ENCODE measurements at regions not wholly inside any gene's neighbourhood (a gene's known extent, or its start where the extent isn't known, plus 50 kb on each side); places are given as distances from the start of the nearest gene placed in this dataset.
"Not testable (repeated sequence)": the region's sequence is repeated elsewhere in the genome, so short reads cannot be mapped to it uniquely, and the experiment has no call there.

- no peak for DNase-seq
These were observed 1490.0 kb upstream of the GBE1 start for GRCh38 chr3:83251490-83251889.

DNA sequence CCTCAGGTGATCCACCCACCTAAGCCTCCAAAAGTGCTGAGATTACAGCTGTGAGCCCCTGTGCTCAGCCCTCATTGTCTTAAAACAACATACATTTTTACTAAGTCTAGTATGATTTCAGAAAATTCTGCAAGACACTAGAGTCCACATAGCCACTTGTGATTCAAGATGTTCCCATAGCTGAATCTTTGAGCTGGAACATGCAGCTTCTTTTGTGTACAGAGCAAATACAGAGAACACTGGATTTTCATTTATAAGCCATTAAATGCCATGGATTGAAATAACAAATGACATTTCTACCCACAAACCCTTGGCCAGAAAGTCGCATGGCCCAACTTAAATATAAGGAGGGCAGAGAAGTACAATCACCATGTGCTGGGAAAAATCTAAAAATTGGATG lies 1489.2 kb upstream of the GBE1 start:
- DNase-seq, result no peak

DNA sequence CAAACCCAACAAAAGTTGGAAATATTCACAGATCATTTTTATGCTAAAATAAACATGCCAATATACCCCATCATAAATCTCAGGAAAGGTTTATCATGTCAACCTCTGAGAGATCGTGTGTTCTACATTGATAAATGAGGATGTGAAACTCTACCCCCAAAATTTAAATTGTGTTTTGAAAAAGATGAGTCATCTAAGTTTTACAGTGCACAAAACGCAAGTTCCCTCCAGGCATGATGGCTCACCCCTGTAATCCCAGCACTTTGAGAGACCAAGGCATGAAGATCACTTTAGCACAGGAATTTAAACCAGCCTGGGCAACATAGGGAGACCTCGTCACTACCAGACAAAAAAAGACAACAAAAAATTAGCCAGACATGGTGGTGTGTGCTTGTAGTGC lies 1487.0 kb upstream of the GBE1 start:
- no peak for DNase-seq

GRCh38 chr3:83235180-83235814 lies 1473.9 kb upstream of the GBE1 start:
- DNase-seq, result no peak

GRCh38 chr3:83233715-83234114 lies 1472.3 kb upstream of the GBE1 start:
- no peak for DNase-seq

DNA sequence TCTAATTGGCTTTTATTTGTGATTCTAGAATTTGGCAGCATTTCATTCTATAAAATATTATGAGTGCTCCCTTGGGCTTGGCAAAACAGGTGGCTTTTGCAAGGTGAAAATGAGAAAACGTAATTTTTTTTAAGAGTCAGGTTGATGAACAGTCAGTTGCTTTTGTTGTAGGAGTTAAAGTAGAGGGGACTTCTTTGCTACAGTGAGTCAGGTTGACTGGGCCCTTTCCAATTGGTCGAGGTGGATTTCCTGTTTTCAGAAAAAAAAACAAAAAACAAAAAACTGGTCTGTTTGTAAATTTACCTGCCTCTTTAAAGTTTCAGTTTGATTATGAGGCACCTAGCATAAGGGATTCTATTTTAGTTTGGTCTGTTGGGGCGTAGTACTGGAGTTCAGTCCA lies 1469.4 kb upstream of the GBE1 start:
- no peak for DNase-seq

GRCh38 chr3:83230376-83230775 lies 1468.9 kb upstream of the GBE1 start:
- DNase-seq, result no peak

DNA sequence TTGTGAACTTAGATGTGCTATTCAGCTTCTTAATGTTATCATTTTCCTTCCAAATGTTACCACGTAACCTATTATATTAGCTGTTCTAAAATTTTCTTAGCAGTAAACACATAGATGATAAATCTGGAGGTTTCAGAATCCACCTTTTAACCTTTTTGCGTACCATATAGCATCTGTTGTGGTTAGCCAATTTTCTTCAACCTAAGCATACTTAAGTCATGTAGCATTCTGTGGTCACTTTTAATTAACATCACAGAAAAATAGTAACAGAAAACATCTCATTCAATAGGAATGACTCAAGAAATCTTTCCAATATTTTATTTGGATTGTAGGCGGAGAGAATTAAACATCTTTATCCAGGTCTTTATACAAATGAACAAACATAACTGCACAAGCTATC lies 1465.3 kb upstream of the GBE1 start:
- no peak for DNase-seq

GRCh38 chr3:83224101-83224868 lies 1462.8 kb upstream of the GBE1 start:
- DNase-seq, result no peak

GRCh38 chr3:83218383-83219200 lies 1457.1 kb upstream of the GBE1 start:
- no peak for DNase-seq

DNA sequence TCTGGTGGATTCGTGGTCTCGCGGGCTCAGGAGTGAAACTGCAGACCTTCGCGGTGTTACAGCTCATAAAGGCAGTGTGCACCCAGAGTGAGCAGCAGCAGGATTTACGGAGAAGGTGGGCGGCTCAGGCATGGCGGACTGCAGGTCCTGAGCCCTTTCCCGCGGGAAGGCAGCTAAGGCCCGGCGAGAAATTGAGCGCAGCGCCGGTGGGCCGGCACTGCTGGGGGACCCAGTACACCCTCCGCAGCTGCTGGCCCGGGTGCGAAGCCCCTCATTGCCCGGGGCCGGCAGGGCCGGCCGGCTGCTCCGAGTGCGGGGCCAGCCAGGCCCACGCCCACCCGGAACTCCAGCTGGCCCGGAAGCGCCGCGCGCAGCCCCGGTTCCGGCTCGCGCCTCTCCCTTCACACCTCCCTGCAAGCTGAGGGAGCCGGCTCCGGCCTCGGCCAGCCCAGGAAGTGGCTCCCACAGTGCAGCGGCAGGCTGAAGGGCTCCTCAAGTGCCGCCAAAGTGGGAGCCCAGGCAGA lies 1456.2 kb upstream of the GBE1 start:
- DNase-seq, result not testable (repeated sequence)

- DNase-seq, result no peak
These were observed 1455.6 kb upstream of the GBE1 start for GRCh38 chr3:83216919-83217594.

DNA sequence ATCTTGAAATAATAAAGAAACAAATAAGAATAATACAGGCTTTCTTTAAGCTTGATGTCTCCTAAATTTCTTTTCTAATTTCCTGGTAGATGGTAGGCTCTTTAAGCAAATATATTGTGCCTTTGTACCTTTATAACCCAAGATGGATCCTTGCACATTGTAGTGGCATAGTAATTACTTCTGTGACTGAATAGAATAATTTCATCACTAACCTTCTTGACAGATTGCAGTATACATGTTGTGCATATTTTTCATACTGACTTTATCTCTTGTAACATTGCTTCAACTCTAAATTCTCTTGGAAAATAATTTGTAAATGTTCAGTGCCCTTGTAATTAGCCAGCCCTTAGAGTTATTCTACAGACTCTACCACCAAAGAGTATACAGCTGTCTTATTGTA lies 1433.8 kb upstream of the GBE1 start:
- no peak for DNase-seq

DNA sequence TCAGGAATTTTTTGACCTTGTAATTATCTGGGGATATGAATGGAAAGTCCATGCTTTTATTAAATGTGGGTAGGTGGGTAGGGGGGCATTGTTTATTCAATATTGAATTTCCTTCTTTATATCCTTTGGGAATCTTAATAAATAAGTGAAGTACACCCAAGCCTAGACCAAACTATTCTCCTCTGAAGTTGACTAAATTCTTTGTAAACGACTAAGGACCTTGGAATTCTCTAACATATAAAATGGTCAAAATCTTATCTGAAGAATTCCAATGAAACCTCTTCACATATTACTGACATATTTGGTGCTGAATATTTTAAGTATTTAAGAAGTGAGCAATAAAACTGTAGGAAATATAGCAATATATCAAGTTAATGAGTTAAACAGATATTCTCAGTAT lies 1432.1 kb upstream of the GBE1 start:
- no peak for DNase-seq

DNA sequence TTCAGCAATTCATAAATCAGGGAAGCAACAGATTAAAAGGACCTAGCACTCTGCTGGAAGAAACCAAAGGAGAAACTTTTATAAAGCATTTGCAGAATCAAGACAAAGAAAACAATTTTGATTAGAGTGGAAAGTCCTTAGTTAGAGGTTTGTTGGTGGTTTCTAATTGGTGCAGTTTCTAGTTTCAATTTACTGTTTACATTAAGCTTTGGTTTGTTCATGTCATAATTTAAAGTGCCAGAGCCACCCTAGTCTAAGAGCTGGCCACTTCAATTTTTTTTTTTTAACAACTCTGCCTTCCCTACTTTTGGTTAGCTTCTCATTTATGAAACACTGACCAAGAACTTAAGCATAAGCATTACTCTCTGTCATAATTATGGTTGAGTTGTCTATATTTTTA lies 1428.2 kb upstream of the GBE1 start:
- no peak for DNase-seq

DNA sequence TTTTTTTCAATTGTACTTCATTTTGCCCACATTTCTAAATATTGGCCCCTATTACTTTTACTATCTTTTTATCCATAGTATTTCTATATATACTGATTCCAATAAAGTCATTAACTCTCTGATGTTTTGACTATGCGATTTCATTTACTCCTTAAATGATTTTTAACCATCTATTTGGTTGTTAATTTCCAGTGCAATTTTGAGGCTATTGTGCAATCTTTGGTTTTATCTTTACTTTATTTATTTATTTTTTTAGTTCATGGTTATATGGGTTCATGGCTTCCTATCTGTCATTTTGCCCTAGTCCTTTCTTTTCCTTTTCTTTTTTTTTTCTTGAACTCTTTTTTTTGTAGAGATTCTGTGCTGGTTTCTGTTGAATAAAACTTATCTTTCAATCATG lies 1408.0 kb upstream of the GBE1 start:
- DNase-seq, result no peak

DNA sequence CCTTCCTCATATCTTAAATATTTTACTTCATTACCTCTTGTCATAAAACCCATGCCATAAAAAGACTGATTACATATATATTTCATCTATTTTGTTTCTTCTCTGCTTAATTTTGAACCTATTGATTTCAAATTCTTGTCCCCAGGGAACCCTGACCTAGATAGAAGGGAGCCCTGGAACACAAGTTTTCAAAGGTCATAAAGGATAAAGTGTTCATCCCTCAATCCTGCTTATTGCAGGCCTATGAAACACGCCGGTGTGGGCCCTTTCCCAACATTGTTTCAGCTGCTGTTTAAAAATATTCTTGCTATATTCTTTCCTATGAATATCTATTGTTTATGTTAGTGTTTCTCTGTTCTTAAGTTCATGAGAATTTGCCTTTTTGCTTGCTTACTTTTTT lies 1389.5 kb upstream of the GBE1 start:
- no peak for DNase-seq

GRCh38 chr3:83140983-83141382 lies 1379.5 kb upstream of the GBE1 start:
- no peak for DNase-seq

- DNase-seq, result no peak
These were observed 1369.8 kb upstream of the GBE1 start for GRCh38 chr3:83131236-83131635.

DNA sequence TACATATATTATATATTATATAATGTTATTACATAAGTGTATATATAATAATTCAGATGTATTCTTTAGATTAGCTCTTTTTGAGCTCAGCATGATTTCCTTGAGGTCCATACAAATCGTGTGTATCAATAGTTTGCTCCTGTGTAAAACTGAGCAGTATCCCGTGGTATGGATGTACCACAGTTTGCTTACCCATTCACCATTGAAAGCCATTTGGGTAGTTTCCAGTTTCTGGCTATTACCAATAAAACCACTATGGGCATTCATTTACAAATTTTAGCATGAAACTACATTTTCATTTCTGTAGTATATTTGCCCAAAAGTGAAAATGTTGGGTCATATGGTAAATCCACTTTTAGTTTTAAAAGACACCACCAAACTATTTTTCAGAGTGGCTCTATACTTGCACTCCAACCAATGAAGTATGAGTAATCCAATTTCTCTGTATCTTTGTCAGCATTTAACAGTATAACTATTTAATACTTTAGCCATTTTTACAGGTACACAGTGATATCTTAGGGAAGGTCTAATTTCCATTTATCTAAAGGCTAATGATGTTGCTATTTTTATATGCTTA lies 1361.4 kb upstream of the GBE1 start:
- no peak for DNase-seq

DNA sequence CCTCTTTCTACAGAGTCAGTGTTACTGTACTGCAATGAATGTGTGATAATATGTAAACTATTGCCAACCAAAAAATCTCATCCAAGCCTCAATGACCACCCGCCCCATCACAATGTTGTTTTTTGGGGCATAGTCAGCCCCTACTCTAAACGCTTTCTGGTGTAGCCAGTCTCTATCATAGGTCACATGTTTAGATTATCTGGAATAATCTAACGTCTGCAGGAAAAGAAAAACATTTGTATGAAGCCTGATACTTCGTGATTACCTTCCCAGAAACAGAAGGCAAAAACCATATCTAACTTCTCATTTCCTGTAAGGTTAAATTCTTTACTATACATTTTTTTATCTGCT lies 1331.8 kb upstream of the GBE1 start:
- no peak for DNase-seq

GRCh38 chr3:83092521-83093221 lies 1331.2 kb upstream of the GBE1 start:
- DNase-seq, result no peak
